H1 (cell line): ENCODE measurements at regions not wholly inside any gene's neighbourhood (a gene's known extent, or its start where the extent isn't known, plus 50 kb on each side); places are given as distances from the start of the nearest gene placed in this dataset.

ENCODE experiments used
- BRCA1 ChIP-seq: IDR thresholded peaks from 2 replicates; pipeline ENCODE4 v1.6.1; 2012; ENCODE audit warnings: low read depth, low read length, improper control_type of control experiment
- JUN ChIP-seq: IDR thresholded peaks from 2 replicates; pipeline ENCODE4 v1.6.1; 2011; ENCODE audit warnings: low read depth, mild to moderate bottlenecking, improper control_type of control experiment, low read length
- SAP30 ChIP-seq: fragments of 300-600 bp; sonication (generic); IDR thresholded peaks from 2 replicates; pipeline ENCODE4 v1.7.1; 2012; ENCODE audit warnings: low read length, moderate library complexity, mild to moderate bottlenecking, inconsistent platforms; ENCODE audit not compliant: insufficient read depth, insufficient replicate concordance
- TF ChIP-seq, protein P1 (sequence below): fragments of 300-600 bp; sonication (generic); IDR thresholded peaks from 2 replicates; pipeline ENCODE4 v1.7.1; 2012; ENCODE audit warnings: low read length, moderate library complexity, mild to moderate bottlenecking, inconsistent platforms; ENCODE audit not compliant: insufficient replicate concordance

DNA sequence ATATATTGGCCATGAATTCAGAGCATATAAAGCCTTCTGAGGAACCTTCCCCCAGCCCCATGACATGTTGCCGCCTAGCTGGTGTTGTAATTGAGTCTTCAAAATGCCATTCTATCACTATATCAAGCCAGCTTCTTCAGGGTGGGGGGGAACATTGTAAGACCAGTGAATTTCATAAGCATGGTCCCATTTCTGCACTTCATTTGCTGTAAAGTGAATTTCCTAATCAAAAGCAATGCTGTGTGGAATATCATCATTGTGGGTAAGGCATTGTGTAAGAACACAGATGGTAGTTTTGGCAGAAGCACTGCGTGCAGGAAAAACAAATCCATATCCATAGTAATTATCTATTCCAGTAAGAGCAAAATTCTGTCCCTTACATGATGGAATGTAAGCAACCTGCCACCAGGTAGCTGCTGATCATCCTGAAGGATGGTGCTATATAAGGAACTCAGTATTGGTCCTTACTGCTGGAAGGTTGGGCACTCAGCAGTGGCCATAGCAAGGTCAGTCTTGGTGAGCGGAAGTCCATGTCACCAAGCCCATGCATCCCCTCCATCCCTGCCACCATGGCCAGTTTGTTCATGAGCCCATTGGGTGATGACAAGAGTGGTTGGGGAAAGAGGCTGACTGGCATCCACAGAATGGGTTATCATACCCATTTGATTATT is 159.4 kb downstream of the COPS8 start (continued):
- TF ChIP-seq, protein P1, sequence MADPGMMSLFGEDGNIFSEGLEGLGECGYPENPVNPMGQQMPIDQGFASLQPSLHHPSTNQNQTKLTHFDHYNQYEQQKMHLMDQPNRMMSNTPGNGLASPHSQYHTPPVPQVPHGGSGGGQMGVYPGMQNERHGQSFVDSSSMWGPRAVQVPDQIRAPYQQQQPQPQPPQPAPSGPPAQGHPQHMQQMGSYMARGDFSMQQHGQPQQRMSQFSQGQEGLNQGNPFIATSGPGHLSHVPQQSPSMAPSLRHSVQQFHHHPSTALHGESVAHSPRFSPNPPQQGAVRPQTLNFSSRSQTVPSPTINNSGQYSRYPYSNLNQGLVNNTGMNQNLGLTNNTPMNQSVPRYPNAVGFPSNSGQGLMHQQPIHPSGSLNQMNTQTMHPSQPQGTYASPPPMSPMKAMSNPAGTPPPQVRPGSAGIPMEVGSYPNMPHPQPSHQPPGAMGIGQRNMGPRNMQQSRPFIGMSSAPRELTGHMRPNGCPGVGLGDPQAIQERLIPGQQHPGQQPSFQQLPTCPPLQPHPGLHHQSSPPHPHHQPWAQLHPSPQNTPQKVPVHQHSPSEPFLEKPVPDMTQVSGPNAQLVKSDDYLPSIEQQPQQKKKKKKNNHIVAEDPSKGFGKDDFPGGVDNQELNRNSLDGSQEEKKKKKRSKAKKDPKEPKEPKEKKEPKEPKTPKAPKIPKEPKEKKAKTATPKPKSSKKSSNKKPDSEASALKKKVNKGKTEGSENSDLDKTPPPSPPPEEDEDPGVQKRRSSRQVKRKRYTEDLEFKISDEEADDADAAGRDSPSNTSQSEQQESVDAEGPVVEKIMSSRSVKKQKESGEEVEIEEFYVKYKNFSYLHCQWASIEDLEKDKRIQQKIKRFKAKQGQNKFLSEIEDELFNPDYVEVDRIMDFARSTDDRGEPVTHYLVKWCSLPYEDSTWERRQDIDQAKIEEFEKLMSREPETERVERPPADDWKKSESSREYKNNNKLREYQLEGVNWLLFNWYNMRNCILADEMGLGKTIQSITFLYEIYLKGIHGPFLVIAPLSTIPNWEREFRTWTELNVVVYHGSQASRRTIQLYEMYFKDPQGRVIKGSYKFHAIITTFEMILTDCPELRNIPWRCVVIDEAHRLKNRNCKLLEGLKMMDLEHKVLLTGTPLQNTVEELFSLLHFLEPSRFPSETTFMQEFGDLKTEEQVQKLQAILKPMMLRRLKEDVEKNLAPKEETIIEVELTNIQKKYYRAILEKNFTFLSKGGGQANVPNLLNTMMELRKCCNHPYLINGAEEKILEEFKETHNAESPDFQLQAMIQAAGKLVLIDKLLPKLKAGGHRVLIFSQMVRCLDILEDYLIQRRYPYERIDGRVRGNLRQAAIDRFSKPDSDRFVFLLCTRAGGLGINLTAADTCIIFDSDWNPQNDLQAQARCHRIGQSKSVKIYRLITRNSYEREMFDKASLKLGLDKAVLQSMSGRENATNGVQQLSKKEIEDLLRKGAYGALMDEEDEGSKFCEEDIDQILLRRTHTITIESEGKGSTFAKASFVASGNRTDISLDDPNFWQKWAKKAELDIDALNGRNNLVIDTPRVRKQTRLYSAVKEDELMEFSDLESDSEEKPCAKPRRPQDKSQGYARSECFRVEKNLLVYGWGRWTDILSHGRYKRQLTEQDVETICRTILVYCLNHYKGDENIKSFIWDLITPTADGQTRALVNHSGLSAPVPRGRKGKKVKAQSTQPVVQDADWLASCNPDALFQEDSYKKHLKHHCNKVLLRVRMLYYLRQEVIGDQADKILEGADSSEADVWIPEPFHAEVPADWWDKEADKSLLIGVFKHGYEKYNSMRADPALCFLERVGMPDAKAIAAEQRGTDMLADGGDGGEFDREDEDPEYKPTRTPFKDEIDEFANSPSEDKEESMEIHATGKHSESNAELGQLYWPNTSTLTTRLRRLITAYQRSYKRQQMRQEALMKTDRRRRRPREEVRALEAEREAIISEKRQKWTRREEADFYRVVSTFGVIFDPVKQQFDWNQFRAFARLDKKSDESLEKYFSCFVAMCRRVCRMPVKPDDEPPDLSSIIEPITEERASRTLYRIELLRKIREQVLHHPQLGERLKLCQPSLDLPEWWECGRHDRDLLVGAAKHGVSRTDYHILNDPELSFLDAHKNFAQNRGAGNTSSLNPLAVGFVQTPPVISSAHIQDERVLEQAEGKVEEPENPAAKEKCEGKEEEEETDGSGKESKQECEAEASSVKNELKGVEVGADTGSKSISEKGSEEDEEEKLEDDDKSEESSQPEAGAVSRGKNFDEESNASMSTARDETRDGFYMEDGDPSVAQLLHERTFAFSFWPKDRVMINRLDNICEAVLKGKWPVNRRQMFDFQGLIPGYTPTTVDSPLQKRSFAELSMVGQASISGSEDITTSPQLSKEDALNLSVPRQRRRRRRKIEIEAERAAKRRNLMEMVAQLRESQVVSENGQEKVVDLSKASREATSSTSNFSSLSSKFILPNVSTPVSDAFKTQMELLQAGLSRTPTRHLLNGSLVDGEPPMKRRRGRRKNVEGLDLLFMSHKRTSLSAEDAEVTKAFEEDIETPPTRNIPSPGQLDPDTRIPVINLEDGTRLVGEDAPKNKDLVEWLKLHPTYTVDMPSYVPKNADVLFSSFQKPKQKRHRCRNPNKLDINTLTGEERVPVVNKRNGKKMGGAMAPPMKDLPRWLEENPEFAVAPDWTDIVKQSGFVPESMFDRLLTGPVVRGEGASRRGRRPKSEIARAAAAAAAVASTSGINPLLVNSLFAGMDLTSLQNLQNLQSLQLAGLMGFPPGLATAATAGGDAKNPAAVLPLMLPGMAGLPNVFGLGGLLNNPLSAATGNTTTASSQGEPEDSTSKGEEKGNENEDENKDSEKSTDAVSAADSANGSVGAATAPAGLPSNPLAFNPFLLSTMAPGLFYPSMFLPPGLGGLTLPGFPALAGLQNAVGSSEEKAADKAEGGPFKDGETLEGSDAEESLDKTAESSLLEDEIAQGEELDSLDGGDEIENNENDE: no peak
- no peak for TF ChIP-seq JUN
- TF ChIP-seq SAP30: no peak
- no peak for TF ChIP-seq BRCA1
